Progenitor cell of endocrine pancreas (in vitro differentiated cells): ENCODE measurements at regions not wholly inside any gene's neighbourhood (a gene's known extent, or its start where the extent isn't known, plus 50 kb on each side); places are given as distances from the start of the nearest gene placed in this dataset.

Source experiments
- DNase-seq: peaks from one replicate; pipeline ENCODE4 v3.0.0; 2021; ENCODE audit warnings: low spot score; ENCODE audit not compliant: unreplicated experiment
- H3K27ac Mint-ChIP-seq: 2 replicates; pipeline ENCODE4 v1.8.0; 2021; ENCODE audit warnings: mild to moderate bottlenecking, moderate library complexity, mixed read lengths
- H3K27me3 Mint-ChIP-seq: 2 replicates; pipeline ENCODE4 v1.8.0; 2021; ENCODE audit warnings: mixed read lengths
- H3K36me3 Mint-ChIP-seq: 2 replicates; pipeline ENCODE4 v1.8.0; 2022; ENCODE audit warnings: mixed read lengths; ENCODE audit not compliant: insufficient read depth
- H3K4me1 Mint-ChIP-seq: 2 replicates; pipeline ENCODE4 v1.8.0; 2021; ENCODE audit warnings: low read depth, mixed read lengths
- H3K4me3 Mint-ChIP-seq: 2 replicates; pipeline ENCODE4 v1.8.0; 2021; ENCODE audit warnings: low read depth, mild to moderate bottlenecking, moderate library complexity, mixed read lengths
- H3K9me3 Mint-ChIP-seq: 2 replicates; pipeline ENCODE4 v1.8.0; 2021; ENCODE audit warnings: low read depth, mixed read lengths
- TF ChIP-seq, protein P1 (sequence below): fragments of 200-600 bp; sonication (generic); IDR thresholded peaks from one replicate; pipeline ENCODE4 v1.5.0; 2021; ENCODE audit warnings: antibody characterized with exemption, mild to moderate bottlenecking; ENCODE audit not compliant: unreplicated experiment

DNA sequence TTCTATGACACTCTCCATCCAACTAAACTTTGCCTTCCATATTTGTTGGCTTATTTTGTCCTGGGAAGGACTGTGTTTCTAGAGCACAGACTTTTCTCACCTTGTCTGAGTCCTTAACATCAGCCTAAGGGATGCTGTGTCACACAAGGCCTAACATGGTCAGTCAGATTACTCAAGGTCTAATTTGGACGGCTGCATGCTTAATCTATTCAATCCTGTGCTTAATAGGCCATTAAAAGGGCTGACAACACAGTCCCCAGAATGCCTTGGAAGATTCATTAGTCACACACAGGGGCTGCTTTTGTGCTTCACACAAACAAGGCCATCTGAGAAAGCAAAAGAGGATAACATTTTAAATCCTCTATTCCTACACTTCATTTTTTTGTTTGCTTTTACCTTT lies 84.0 kb downstream of the DYNAP start:
- TF ChIP-seq, protein P1, sequence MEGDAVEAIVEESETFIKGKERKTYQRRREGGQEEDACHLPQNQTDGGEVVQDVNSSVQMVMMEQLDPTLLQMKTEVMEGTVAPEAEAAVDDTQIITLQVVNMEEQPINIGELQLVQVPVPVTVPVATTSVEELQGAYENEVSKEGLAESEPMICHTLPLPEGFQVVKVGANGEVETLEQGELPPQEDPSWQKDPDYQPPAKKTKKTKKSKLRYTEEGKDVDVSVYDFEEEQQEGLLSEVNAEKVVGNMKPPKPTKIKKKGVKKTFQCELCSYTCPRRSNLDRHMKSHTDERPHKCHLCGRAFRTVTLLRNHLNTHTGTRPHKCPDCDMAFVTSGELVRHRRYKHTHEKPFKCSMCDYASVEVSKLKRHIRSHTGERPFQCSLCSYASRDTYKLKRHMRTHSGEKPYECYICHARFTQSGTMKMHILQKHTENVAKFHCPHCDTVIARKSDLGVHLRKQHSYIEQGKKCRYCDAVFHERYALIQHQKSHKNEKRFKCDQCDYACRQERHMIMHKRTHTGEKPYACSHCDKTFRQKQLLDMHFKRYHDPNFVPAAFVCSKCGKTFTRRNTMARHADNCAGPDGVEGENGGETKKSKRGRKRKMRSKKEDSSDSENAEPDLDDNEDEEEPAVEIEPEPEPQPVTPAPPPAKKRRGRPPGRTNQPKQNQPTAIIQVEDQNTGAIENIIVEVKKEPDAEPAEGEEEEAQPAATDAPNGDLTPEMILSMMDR: no peak
- H3K4me1 Mint-ChIP-seq: peaks cover 22% of the 10 kb centered on the region
- no peak for DNase-seq
- peaks cover 3% of the 10 kb centered on the region for H3K36me3 Mint-ChIP-seq
- peaks cover 6% of the 10 kb centered on the region for H3K9me3 Mint-ChIP-seq
- no peak overlapping the region for H3K27ac Mint-ChIP-seq
- no peak overlapping the region for H3K4me3 Mint-ChIP-seq
- no peaks in the 10 kb centered on the region for H3K27me3 Mint-ChIP-seq

DNA sequence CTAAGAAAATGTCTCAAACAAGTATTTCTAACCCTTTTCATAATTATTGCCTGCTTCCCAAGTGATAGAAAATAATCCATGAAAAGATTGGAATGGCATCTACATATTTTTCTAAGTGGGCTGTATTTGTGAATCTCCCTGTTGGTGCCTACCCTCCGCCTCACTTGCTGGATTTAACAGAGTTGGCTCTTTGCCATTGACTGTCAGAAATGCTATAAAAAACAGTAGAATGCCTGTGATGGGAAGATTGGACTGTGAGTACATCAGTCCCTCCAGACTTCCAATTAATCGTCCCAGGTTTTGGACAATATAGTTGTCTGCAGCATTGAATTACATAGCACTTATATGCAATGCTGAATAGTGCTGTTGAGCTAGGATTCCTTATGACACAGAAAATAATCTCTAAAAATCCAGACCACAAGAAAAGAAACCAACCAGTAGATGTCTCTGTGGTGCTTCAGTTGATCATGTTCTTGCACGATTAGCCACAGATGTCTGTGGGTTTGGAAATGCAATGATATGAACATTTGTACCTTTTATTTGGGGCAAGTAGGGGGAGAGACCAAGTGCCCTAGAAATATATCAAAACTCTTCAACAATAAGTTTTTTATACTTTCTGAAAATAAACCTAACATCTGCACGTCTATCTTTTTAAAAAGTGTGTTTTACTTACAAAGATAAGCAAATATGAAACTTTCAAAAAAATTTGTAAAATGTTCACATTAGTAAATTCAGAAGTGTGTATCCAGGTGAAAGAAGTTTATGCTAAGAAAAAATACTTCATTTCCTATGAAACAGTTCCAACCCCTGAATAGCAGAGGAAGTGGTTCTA lies 88.5 kb downstream of the DYNAP start:
- Mint-ChIP-seq H3K27me3 (no peaks in the 10 kb centered on the region), H3K4me3 (no peak overlapping the region), H3K9me3 (peaks cover 6% of the 10 kb centered on the region), H3K4me1 (peaks cover 13% of the 10 kb centered on the region), H3K36me3 (peaks cover 3% of the 10 kb centered on the region), H3K27ac (no peak overlapping the region)
- TF ChIP-seq, protein P1: peak; percentile 70
- no peak for DNase-seq

DNA sequence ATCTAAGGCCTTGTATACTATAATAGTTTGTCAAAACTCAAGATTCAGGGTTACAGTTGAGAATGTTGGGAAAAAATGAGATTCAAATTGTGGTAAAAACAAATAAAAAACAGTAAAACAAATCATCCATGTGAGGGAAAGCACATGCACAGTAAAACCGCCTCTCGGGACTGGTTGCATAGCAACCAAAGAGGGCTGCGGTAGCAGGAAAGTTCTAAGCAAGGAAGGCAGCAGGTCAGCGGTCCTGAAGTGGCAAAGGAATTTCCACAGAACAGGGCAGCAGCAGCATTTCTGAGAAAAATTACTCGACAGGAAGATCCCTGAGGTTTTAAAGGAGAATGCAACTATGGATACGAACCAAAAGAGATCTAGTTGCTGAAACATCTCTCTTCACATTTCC lies 93.7 kb downstream of the DYNAP start:
- H3K4me1 Mint-ChIP-seq: peaks cover 11% of the 10 kb centered on the region
- no peak for DNase-seq
- H3K27me3 Mint-ChIP-seq: no peaks in the 10 kb centered on the region
- no peaks in the 10 kb centered on the region for H3K9me3 Mint-ChIP-seq
- no peak overlapping the region for H3K4me3 Mint-ChIP-seq
- TF ChIP-seq, protein P1: no peak
- H3K27ac Mint-ChIP-seq: peak overlapping the region; percentile 69
- H3K36me3 Mint-ChIP-seq: no peaks in the 10 kb centered on the region

DNA sequence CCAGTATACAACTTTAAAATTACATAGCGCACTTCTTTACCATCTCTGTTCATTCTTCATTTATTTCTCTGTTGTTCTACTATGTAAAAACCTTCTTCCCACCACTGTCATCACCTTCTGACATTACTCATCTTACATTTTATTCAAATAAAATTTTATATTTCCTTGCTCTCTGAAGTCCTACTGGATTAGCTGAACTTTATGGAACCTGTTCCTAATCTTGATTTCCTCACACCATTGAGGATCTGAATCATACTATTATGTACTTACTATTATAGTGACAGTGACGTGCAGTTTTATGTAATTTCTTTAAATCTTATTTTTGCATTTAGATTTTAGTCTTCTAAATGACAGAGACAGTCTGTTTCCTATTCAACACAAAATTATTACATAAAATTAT lies 98.3 kb downstream of the DYNAP start:
- no peak overlapping the region for H3K4me3 Mint-ChIP-seq
- H3K27ac Mint-ChIP-seq: no peak overlapping the region
- TF ChIP-seq, protein P1: no peak
- H3K4me1 Mint-ChIP-seq: peaks cover 4% of the 10 kb centered on the region
- no peak for DNase-seq
- H3K36me3 Mint-ChIP-seq: no peaks in the 10 kb centered on the region
- no peaks in the 10 kb centered on the region for H3K27me3 Mint-ChIP-seq
- H3K9me3 Mint-ChIP-seq: peaks cover 6% of the 10 kb centered on the region

DNA sequence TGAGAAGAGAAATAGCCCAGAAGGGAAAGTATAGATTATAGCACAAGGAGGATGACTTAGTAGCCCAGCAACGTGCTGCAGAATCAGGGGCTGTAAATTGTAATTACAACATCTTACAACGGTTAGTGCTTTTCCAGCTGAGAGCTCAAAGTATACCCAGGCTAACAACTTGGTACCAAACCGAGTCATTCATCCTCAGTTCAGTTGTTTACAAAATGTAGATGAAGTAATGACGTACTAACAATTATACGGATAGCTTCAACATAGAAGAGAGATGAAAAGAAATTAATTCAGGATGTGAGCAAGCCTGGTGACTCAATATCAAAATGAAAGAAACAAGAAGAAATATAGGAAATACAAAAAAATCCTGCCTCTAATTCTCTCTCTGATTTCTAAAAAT lies 99.2 kb downstream of the DYNAP start:
- Mint-ChIP-seq H3K4me1 (no peaks in the 10 kb centered on the region), H3K36me3 (peaks cover 1% of the 10 kb centered on the region)
- no peak for DNase-seq

More for the DNA sequence above, 99.2 kb downstream of the DYNAP start:
- Mint-ChIP-seq H3K27ac (no peak overlapping the region), H3K4me3 (no peak overlapping the region), H3K9me3 (peaks cover 11% of the 10 kb centered on the region), H3K27me3 (no peaks in the 10 kb centered on the region)
- TF ChIP-seq, protein P1: no peak
